ENCODE measurements at regions not wholly inside any gene's neighbourhood (a gene's known extent, or its start where the extent isn't known, plus 50 kb on each side); places are given as distances from the start of the nearest gene placed in this dataset.

DNA sequence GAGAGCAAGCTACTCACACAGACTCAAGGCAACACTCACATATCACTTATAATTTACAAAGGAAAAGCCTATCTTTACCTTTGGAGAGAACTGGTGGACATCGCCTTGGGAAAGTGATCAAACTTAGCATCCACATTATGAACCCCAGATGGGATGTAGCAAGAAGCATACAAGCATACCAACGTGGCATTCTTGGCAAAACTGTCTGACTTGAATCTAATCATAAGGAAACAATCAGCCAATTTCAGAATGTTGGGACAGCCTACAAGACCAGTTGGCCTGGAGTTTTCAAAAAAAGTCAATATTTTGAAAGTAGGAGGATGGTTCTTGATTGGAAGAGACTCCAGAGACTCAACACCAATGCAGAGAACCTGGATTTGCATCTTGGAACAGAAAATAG lies 79.1 kb upstream of the PMAIP1 start:
- no peak overlapping the region for H3K27ac ChIP-seq
- TF ChIP-seq, protein P1, sequence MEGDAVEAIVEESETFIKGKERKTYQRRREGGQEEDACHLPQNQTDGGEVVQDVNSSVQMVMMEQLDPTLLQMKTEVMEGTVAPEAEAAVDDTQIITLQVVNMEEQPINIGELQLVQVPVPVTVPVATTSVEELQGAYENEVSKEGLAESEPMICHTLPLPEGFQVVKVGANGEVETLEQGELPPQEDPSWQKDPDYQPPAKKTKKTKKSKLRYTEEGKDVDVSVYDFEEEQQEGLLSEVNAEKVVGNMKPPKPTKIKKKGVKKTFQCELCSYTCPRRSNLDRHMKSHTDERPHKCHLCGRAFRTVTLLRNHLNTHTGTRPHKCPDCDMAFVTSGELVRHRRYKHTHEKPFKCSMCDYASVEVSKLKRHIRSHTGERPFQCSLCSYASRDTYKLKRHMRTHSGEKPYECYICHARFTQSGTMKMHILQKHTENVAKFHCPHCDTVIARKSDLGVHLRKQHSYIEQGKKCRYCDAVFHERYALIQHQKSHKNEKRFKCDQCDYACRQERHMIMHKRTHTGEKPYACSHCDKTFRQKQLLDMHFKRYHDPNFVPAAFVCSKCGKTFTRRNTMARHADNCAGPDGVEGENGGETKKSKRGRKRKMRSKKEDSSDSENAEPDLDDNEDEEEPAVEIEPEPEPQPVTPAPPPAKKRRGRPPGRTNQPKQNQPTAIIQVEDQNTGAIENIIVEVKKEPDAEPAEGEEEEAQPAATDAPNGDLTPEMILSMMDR (conservative IDR thresholded peaks at IDR 0.05): no peak
- TF ChIP-seq ZFX (IDR thresholded peaks at IDR 0.05): no peak

- TF ChIP-seq, protein P1 (conservative IDR thresholded peaks at IDR 0.05): no peak
- no peak for TF ChIP-seq ZFX (IDR thresholded peaks at IDR 0.05)
- no peak overlapping the region for H3K27ac ChIP-seq
These were observed 81.0 kb upstream of the PMAIP1 start for GRCh38 chr18:59818769-59819168.

DNA sequence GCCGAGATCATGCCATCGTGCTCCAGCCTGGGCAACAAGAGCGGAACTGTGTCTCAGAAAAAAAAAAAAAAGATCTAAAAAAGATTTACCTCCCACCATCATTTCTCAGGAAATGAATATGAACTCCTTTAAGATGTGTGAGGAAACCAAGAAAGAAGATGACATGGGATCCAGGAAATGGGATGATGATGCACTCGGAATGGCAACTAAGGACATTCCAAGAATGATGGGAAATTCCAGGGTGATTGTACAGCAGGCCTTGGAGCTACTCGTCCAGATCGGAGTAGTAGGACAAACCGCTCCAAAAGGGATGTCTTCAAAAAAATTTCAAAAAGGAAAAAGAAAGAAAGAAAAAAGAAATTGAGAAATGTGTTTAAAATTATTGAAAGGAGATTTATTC lies 84.9 kb upstream of the PMAIP1 start:
- TF ChIP-seq, protein P1 (conservative IDR thresholded peaks at IDR 0.05): no peak
- no peak for TF ChIP-seq ZFX (IDR thresholded peaks at IDR 0.05)
- H3K27ac ChIP-seq: no peak overlapping the region

DNA sequence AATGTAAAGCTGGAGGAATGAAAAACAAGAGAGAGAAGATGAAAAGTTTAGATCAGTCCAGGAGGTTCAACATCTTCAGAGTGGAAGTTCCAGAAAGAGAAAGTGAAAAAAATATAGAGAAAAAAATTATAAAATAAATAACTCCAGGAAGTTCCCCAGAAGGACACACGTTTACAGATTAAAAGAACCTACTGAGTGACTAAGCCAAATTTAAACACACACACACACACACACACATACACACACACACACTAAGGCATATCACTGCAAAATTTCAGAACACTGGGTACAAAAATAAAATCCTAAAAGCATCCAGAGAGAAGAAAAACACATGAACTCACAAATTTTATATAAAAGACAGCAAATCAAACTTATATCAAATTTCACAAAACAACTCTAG lies 85.9 kb upstream of the PMAIP1 start:
- no peak overlapping the region for H3K27ac ChIP-seq
- TF ChIP-seq ZFX (IDR thresholded peaks at IDR 0.05): no peak
- TF ChIP-seq, protein P1 (conservative IDR thresholded peaks at IDR 0.05): no peak

GRCh38 chr18:59810735-59811520 lies 88.9 kb upstream of the PMAIP1 start:
- TF ChIP-seq, protein P1 (conservative IDR thresholded peaks at IDR 0.05): no peak
- TF ChIP-seq ZFX (IDR thresholded peaks at IDR 0.05): no peak
- H3K27ac ChIP-seq: no peak overlapping the region

GRCh38 chr18:59810183-59810582 lies 89.6 kb upstream of the PMAIP1 start:
- TF ChIP-seq, protein P1 (conservative IDR thresholded peaks at IDR 0.05): no peak
- TF ChIP-seq ZFX (IDR thresholded peaks at IDR 0.05): no peak
- H3K27ac ChIP-seq: no peak overlapping the region

GRCh38 chr18:59802031-59802430 lies 97.8 kb upstream of the PMAIP1 start:
- TF ChIP-seq ZFX (IDR thresholded peaks at IDR 0.05): no peak
- TF ChIP-seq, protein P1 (conservative IDR thresholded peaks at IDR 0.05): no peak
- no peak overlapping the region for H3K27ac ChIP-seq

Data from C4-2B (cell line).